ENCODE measurements at regions not wholly inside any gene's neighbourhood (a gene's known extent, or its start where the extent isn't known, plus 50 kb on each side); places are given as distances from the start of the nearest gene placed in this dataset.

DNA sequence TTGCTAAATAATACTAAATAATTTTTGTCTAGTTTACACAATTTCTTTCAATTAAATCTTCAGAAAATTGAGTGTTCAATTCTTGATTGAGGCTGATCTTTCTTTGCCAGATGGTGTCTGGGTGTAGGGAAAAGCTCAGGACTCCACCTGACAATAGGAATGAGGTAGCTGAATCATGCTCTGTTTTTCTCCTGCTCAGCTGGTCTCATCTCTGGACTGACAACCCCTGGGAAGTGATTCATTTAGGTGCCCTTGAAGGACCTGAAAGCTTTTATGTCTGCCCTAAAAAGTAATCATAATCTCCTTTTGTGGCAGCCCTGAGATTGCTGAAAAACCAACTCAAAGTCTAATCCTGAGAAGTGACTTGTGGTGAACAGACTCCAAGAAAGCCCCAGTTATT, 255.4 kb downstream of the ETNK1 start:
- intact Hi-C loops (cut with DNase I; ENCODE audit: low total_unique reads) = no loop called here
- TF ChIP-seq, protein P1, sequence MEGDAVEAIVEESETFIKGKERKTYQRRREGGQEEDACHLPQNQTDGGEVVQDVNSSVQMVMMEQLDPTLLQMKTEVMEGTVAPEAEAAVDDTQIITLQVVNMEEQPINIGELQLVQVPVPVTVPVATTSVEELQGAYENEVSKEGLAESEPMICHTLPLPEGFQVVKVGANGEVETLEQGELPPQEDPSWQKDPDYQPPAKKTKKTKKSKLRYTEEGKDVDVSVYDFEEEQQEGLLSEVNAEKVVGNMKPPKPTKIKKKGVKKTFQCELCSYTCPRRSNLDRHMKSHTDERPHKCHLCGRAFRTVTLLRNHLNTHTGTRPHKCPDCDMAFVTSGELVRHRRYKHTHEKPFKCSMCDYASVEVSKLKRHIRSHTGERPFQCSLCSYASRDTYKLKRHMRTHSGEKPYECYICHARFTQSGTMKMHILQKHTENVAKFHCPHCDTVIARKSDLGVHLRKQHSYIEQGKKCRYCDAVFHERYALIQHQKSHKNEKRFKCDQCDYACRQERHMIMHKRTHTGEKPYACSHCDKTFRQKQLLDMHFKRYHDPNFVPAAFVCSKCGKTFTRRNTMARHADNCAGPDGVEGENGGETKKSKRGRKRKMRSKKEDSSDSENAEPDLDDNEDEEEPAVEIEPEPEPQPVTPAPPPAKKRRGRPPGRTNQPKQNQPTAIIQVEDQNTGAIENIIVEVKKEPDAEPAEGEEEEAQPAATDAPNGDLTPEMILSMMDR (IDR thresholded peaks at IDR 0.05) = no peak
- no peak for TF ChIP-seq POLR2A (IDR thresholded peaks at IDR 0.05)
- no peak for DNase-seq
- H3K36me3 ChIP-seq (ENCODE audit: low read depth, missing control alignments) = no peaks in the 10 kb centered on the region
- no peaks in the 10 kb centered on the region for H3K9me3 ChIP-seq
- no peak overlapping the region for H3K27ac ChIP-seq
- no peaks in the 10 kb centered on the region for H3K27me3 ChIP-seq
- no peak overlapping the region for H3K4me3 ChIP-seq
- H3K4me1 ChIP-seq = no peaks in the 10 kb centered on the region

DNA sequence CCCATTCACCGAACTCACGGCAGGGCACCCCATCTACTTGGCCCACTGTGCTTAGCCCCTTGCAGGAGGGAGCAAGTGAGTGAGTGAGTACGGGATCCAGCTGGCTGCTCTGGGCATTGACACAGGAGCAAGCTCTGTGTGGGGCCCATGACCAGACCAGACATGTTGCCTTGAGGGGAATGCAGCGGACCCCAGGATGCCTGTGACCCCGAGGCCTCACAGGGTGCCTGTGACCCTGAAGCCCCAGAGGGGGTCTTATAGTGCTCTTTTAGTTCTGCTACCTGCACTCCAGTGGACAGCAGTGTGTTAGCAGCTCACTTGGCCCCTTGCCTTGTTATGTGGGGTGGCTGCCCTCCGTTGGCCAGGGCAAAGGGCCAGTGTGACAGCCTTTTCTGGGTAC, 255.8 kb downstream of the ETNK1 start:
- Histone ChIP-seq H3K4me1 (no peaks in the 10 kb centered on the region), H3K9me3 (no peaks in the 10 kb centered on the region), H3K36me3 (ENCODE audit: low read depth, missing control alignments) (no peaks in the 10 kb centered on the region), H3K27ac (no peak overlapping the region), H3K4me3 (no peak overlapping the region), H3K27me3 (no peaks in the 10 kb centered on the region)
- 87 to 88% methylated on average over 2 to 6 of the region's 6 CpGs for WGBS, 2 donors
- intact Hi-C loops (cut with DNase I; ENCODE audit: low total_unique reads) = no loop called here
- TF ChIP-seq, protein P1 (IDR thresholded peaks at IDR 0.05) = no peak
- TF ChIP-seq POLR2A (IDR thresholded peaks at IDR 0.05) = no peak
- DNase-seq = no peak

DNA sequence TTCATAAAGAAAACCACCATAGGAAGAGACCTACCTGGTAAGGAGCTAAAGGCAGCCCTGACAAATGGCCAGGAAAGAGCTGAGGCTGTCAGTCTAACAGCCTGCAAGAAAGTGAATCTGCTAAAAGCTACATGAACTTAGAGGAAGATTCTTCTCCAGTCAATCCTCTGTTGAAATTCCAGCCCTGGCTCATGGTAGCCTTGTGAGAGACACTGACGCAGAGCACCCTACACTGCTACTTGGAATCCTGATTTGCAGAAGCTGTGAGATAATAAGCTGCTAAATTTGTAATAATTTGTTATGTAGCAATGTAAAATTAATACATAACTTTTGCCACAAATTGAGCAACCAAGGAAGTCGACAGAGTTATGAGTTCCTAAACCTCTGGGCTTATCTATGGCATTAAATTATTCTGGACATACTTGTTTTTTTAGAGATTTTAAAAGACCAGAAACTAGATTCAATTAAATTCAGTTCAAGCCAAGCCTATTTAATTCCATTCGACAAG, 257.0 kb downstream of the ETNK1 start:
- DNase-seq = no peak
- no peaks in the 10 kb centered on the region for H3K27me3 ChIP-seq
- intact Hi-C loops (cut with DNase I; ENCODE audit: low total_unique reads) = no loop called here
- H3K36me3 ChIP-seq (ENCODE audit: low read depth, missing control alignments) = no peaks in the 10 kb centered on the region
- WGBS, 2 donors = 31 to 43% methylated on average over 3 of the region's 3 CpGs
- H3K4me3 ChIP-seq = no peak overlapping the region
- H3K9me3 ChIP-seq = no peaks in the 10 kb centered on the region
- H3K4me1 ChIP-seq = no peaks in the 10 kb centered on the region
- TF ChIP-seq, protein P1 (IDR thresholded peaks at IDR 0.05) = no peak
- TF ChIP-seq POLR2A (IDR thresholded peaks at IDR 0.05) = no peak
- H3K27ac ChIP-seq = no peak overlapping the region

GRCh38 chr12:22882559-22882958, 257.6 kb downstream of the ETNK1 start:
- intact Hi-C loops (cut with DNase I; ENCODE audit: low total_unique reads) = no loop called here
- H3K27me3 ChIP-seq = no peaks in the 10 kb centered on the region
- 76 to 81% methylated on average over 2 of the region's 2 CpGs for WGBS, 2 donors
- H3K4me3 ChIP-seq = no peak overlapping the region
- H3K27ac ChIP-seq = no peak overlapping the region
- DNase-seq = no peak
- H3K36me3 ChIP-seq (ENCODE audit: low read depth, missing control alignments) = no peaks in the 10 kb centered on the region
- H3K4me1 ChIP-seq = no peaks in the 10 kb centered on the region
- TF ChIP-seq, protein P1 (IDR thresholded peaks at IDR 0.05) = no peak
- TF ChIP-seq POLR2A (IDR thresholded peaks at IDR 0.05) = no peak
- H3K9me3 ChIP-seq = no peaks in the 10 kb centered on the region

GRCh38 chr12:22893878-22894277, 268.9 kb downstream of the ETNK1 start:
- H3K9me3 ChIP-seq = no peaks in the 10 kb centered on the region
- H3K4me1 ChIP-seq = no peaks in the 10 kb centered on the region
- TF ChIP-seq, protein P1 (IDR thresholded peaks at IDR 0.05) = no peak
- no peak for TF ChIP-seq POLR2A (IDR thresholded peaks at IDR 0.05)
- intact Hi-C loops (cut with DNase I; ENCODE audit: low total_unique reads) = no loop called here
- DNase-seq = no peak
- H3K27ac ChIP-seq = no peak overlapping the region
- no peaks in the 10 kb centered on the region for H3K27me3 ChIP-seq
- WGBS, 2 donors = 72 to 85% methylated on average over 2 of the region's 2 CpGs
- H3K4me3 ChIP-seq = no peak overlapping the region
- H3K36me3 ChIP-seq (ENCODE audit: low read depth, missing control alignments) = no peaks in the 10 kb centered on the region

Data from testis (tissue), 2 donors.